ENCODE measurements at regions not wholly inside any gene's neighbourhood (a gene's known extent, or its start where the extent isn't known, plus 50 kb on each side); places are given as distances from the start of the nearest gene placed in this dataset.

DNA sequence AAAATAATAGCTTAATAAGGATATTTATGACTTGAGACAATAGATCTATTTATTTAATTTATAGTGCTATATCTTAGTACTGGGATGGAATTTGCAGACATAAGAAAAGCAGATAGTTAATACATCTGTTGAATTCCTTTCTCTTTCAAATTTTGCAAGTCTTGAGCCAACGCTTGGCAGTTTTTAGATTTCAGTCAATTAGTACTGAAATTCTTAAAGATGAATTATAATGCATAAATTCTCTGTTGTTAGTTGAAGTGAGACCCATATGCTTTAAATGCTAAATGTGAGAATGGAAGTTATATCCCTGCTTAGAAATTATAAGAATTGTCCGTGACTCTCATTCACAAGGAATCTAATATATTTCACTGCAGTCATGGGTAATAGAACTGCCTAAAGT is 225.1 kb upstream of the ADGRB3 start:
- H3K4me1 ChIP-seq = no peaks in the 10 kb centered on the region
- no peak overlapping the region for H3K4me3 ChIP-seq
- H3K27ac ChIP-seq = no peak overlapping the region
- 76 to 94% methylated on average over 2 of the region's 2 CpGs for WGBS, 2 donors (ENCODE audit: low coverage in 1 of 2)
- intact Hi-C loops (cut with DNase I; ENCODE audit: low total_unique reads) (no loop called here), in situ Hi-C loops (cut with MboI; ENCODE audit: low pct_ligation_motif_present in 1 of 4, low pct_unique_long_range_greater_than_20kb in 1 of 4, low sequenced_read_pairs in 3 of 4) (no loop called here)
- DNase-seq = no peak
- H3K9me3 ChIP-seq = no peaks in the 10 kb centered on the region
- H3K27me3 ChIP-seq = no peaks in the 10 kb centered on the region
- TF ChIP-seq, protein P1, sequence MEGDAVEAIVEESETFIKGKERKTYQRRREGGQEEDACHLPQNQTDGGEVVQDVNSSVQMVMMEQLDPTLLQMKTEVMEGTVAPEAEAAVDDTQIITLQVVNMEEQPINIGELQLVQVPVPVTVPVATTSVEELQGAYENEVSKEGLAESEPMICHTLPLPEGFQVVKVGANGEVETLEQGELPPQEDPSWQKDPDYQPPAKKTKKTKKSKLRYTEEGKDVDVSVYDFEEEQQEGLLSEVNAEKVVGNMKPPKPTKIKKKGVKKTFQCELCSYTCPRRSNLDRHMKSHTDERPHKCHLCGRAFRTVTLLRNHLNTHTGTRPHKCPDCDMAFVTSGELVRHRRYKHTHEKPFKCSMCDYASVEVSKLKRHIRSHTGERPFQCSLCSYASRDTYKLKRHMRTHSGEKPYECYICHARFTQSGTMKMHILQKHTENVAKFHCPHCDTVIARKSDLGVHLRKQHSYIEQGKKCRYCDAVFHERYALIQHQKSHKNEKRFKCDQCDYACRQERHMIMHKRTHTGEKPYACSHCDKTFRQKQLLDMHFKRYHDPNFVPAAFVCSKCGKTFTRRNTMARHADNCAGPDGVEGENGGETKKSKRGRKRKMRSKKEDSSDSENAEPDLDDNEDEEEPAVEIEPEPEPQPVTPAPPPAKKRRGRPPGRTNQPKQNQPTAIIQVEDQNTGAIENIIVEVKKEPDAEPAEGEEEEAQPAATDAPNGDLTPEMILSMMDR (IDR thresholded peaks at IDR 0.05) = no peak
- no peak for TF ChIP-seq POLR2A (IDR thresholded peaks at IDR 0.05)
- TF ChIP-seq POLR2AphosphoS5 (IDR thresholded peaks at IDR 0.05) = no peak
- no peak for TF ChIP-seq EP300 (IDR thresholded peaks at IDR 0.05; ENCODE audit: low read depth)
- no peaks in the 10 kb centered on the region for H3K36me3 ChIP-seq

DNA sequence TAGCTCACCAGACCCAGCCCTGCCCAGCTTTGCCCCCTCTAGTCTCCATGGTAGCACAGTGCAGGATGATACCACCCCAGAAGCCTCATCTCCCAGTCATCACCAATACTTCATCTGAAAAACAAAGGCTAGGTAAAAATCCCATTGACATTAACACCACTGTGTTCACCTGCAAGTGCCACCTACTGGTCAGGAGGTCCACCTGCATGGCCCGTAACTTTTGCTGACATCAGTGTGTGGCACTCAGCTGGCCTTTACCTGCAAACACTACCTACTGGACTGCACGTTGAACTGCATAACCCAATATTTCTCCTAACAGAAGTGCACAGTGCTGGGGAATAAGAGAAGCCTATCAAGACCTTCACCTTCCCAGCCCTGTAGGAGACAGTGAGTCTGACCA is 234.7 kb upstream of the ADGRB3 start:
- TF ChIP-seq EP300 (IDR thresholded peaks at IDR 0.05; ENCODE audit: low read depth) (no peak), POLR2AphosphoS5 (IDR thresholded peaks at IDR 0.05) (no peak), POLR2A (IDR thresholded peaks at IDR 0.05) (no peak)
- TF ChIP-seq, protein P1 (IDR thresholded peaks at IDR 0.05) = no peak
- H3K27me3 ChIP-seq = no peaks in the 10 kb centered on the region
- in situ Hi-C loops (cut with MboI; ENCODE audit: low pct_ligation_motif_present in 1 of 4, low pct_unique_long_range_greater_than_20kb in 1 of 4, low sequenced_read_pairs in 3 of 4) = no loop called here
- intact Hi-C loops (cut with DNase I; ENCODE audit: low total_unique reads) = no loop called here
- H3K4me1 ChIP-seq = no peaks in the 10 kb centered on the region
- peaks cover 8 to 9% of the 10 kb centered on the region in 2 donors for H3K9me3 ChIP-seq
- H3K4me3 ChIP-seq = no peak overlapping the region
- DNase-seq = no peak
- no peaks in the 10 kb centered on the region for H3K36me3 ChIP-seq
- no peak overlapping the region for H3K27ac ChIP-seq
- WGBS, 2 donors (ENCODE audit: low coverage in 1 of 2) = 97% methylated on average over 2 of the region's 2 CpGs; no CpG with 5 or more reads in 1 of the 2 donors

DNA sequence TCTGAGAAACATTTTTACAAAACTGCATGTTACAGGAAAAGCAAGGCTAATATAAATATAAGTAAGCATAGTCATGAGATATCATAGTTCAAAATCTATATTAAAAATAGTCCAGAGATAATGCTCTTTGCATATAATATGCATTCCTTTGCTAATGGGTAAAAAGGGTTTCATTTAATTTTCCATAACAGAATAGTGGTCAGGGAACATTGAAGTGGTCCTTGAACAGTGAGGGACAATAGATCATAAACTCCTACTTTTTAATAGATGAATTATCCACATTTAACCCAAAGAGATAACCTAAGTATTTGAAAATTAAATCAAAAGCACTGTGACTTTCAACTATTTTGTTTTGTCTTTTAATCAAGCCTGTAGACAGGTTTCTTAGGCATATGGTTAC is 243.1 kb upstream of the ADGRB3 start:
- Histone ChIP-seq H3K27me3 (no peaks in the 10 kb centered on the region), H3K9me3 (peaks cover 0 to 9% of the 10 kb centered on the region in 2 donors), H3K27ac (no peak overlapping the region), H3K4me1 (no peaks in the 10 kb centered on the region), H3K36me3 (no peaks in the 10 kb centered on the region), H3K4me3 (no peak overlapping the region)
- intact Hi-C loops (cut with DNase I; ENCODE audit: low total_unique reads) = no loop called here
- DNase-seq = no peak
- TF ChIP-seq EP300 (IDR thresholded peaks at IDR 0.05; ENCODE audit: low read depth) (no peak), POLR2A (IDR thresholded peaks at IDR 0.05) (no peak), POLR2AphosphoS5 (IDR thresholded peaks at IDR 0.05) (no peak)
- TF ChIP-seq, protein P1 (IDR thresholded peaks at IDR 0.05) = no peak
- in situ Hi-C loops (cut with MboI; ENCODE audit: low pct_ligation_motif_present in 1 of 4, low pct_unique_long_range_greater_than_20kb in 1 of 4, low sequenced_read_pairs in 3 of 4) = no loop called here

DNA sequence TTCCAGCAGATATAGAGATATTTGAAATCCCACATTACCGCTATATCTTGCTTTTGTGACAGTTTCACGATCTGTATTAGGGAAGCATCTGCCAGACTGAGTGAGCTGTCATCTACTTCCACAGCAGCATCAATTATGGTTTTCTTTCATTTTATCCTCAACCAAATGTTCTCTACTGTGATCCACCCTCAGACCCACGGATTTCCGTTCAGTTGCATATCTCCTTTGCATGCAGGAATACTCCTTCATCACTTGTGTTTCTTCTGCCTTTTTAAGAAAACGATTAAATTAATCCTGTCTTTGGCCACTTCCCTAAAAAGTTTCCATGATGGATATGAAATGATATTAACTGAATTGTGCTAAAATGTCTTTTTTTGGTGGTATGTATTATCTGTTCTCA is 262.1 kb upstream of the ADGRB3 start:
- Histone ChIP-seq H3K4me1 (no peaks in the 10 kb centered on the region), H3K4me3 (no peak overlapping the region), H3K27me3 (no peaks in the 10 kb centered on the region), H3K36me3 (no peaks in the 10 kb centered on the region), H3K9me3 (no peaks in the 10 kb centered on the region), H3K27ac (no peak overlapping the region)
- TF ChIP-seq, protein P1 (IDR thresholded peaks at IDR 0.05) = no peak
- TF ChIP-seq POLR2A (IDR thresholded peaks at IDR 0.05) (no peak), POLR2AphosphoS5 (IDR thresholded peaks at IDR 0.05) (no peak), EP300 (IDR thresholded peaks at IDR 0.05; ENCODE audit: low read depth) (no peak)
- in situ Hi-C loops (cut with MboI; ENCODE audit: low pct_ligation_motif_present in 1 of 4, low pct_unique_long_range_greater_than_20kb in 1 of 4, low sequenced_read_pairs in 3 of 4) (no loop called here), intact Hi-C loops (cut with DNase I; ENCODE audit: low total_unique reads) (no loop called here)
- DNase-seq = no peak
- WGBS, 2 donors (ENCODE audit: low coverage in 1 of 2) = 63 to 80% methylated on average over 5 of the region's 5 CpGs
